Keratinocyte (primary cell): ENCODE measurements at regions not wholly inside any gene's neighbourhood (a gene's known extent, or its start where the extent isn't known, plus 50 kb on each side); places are given as distances from the start of the nearest gene placed in this dataset.

ENCODE experiments used
- CTCF ChIP-seq, 3 experiments: IDR thresholded peaks in 1 of 3; conservative IDR thresholded peaks in 1 of 3; optimal IDR thresholded peaks in 1 of 3; 2 replicates in 2 of 3; 3 replicates in 1 of 3; pipeline versions ENCODE3 to v1.5.1; 2011; ENCODE audit warnings: low read length in 3 of 3, mild to moderate bottlenecking in 3 of 3, moderate library complexity in 2 of 3, control low read depth in 1 of 3, inconsistent platforms in 1 of 3; ENCODE audit not compliant: insufficient read depth in 2 of 3; ENCODE audit errors: extremely low read depth in 1 of 3
- EZH2 ChIP-seq: IDR thresholded peaks from one replicate; pipeline ENCODE4 v1.6.1; 2012; ENCODE audit warnings: inconsistent platforms, mild to moderate bottlenecking, low read length, moderate library complexity

- TF ChIP-seq CTCF (optimal IDR thresholded peaks at IDR 0.05 in 1 of 3, IDR thresholded peaks at IDR 0.05 in 1 of 3, conservative IDR thresholded peaks at IDR 0.05 in 1 of 3; ENCODE audit: extremely low read depth in 1 of 3, insufficient read depth in 2 of 3, low read length in 3 of 3) (no peak), EZH2 (no peak)
These were observed 149.0 kb upstream of the DPH6 start for GRCh38 chr15:35695003-35695402.
